HG02610 (cell line): ENCODE measurements at regions not wholly inside any gene's neighbourhood (a gene's known extent, or its start where the extent isn't known, plus 50 kb on each side); places are given as distances from the start of the nearest gene placed in this dataset.

ENCODE experiments used
- ATAC-seq: cut with Tn5 transposase; IDR thresholded peaks from one replicate; pipeline ENCODE4 v1.9.1; 2021; ENCODE audit warnings: mild to moderate bottlenecking, moderate library complexity; ENCODE audit not compliant: unreplicated experiment

DNA sequence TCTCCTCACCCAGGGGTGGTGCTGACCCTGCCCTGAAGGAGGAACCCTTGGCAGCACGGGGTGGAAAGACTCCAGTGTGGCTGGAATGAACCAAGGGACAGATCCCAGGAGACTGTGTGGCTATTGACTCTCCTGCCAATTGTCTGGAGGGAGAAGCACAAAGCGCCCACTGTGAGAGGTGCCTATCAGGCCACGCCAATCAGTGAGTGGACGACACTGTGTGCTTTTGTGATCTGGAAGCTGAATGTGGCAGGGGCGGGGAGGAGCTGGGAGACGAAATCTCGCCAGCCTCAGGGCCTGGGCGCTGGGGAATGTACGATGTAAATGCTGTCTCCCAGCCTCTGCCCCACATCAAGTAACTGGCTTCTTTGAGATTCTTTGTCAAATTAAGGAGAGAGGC, 167.1 kb downstream of the ZBTB18 start:
- ATAC-seq, result no peak

DNA sequence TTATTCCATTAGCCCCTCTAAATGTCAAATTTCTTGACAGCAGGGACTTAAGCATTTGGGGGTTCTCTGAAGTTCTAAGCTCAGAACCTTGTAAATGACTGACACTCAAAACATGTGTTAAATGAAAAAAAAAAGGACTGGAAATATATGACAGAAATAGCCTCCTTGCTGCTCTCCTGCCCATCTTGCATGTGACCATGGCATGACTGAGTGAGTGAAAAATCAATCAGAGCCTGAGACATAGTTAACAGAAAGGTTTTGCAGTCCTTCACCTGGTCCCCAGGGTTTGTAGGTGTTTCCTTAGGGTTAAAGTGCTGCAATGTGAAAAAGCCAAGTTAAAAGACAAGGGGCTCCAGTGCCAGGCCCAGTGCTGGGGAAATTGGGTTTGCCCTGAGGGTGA, 168.1 kb downstream of the ZBTB18 start:
- no peak for ATAC-seq

DNA sequence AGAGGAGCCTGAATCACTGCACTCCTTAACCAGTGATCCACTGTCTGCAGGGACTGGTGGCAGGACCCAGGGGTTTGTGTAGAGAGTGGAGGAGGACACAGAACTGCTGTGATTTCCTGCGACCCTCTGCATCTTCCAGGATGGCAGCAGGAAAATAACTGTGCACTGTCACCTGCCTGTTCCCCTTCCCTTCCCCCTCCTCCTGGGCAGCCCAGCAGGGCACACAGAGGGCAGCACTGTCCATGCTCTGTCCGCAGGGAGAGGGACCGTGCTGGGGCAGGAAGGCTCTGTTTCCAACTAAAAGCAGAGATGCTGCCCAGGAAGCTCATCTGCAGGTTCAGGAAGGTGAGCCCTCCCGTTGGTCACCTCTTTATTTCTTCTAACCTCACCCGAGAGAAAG, 168.7 kb downstream of the ZBTB18 start:
- no peak for ATAC-seq

DNA sequence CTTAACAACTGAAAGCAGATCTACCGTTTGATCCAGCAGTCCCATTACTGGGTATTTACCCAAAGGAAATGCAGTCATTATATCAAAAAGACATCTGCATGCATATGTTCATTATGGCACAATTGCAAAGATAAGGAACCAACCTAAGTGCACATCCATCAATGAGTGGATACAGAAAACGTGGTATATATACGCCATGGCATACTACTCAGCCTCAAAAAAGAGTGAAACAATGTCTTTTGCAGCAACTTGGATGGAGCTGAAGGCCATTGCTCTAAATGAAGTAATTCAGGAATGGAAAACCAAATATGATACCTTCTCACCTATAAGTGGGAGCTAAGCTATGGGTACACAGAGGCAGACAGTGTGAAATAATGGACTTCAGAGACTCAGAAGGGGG, 169.3 kb downstream of the ZBTB18 start:
- ATAC-seq, result no peak

DNA sequence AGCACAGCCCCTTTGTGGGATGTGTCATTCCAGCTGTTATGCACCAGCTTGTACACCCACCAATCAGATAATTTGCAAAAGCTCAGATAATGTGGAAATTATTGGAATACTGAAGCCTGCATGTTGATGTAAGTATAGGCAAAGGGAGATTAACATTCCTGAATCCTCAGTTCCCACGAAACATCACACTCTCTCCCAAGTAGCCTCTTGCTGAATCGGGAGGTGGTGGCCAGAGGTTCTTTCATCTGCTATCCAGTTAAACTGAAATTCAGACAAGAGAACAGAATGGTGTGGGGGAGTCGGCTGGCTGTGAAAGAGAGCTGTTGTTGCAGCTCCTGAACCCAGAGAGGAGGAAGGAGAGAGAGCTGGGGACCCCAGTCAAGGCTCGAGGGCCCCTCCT, 170.9 kb downstream of the ZBTB18 start:
- ATAC-seq, result no peak

DNA sequence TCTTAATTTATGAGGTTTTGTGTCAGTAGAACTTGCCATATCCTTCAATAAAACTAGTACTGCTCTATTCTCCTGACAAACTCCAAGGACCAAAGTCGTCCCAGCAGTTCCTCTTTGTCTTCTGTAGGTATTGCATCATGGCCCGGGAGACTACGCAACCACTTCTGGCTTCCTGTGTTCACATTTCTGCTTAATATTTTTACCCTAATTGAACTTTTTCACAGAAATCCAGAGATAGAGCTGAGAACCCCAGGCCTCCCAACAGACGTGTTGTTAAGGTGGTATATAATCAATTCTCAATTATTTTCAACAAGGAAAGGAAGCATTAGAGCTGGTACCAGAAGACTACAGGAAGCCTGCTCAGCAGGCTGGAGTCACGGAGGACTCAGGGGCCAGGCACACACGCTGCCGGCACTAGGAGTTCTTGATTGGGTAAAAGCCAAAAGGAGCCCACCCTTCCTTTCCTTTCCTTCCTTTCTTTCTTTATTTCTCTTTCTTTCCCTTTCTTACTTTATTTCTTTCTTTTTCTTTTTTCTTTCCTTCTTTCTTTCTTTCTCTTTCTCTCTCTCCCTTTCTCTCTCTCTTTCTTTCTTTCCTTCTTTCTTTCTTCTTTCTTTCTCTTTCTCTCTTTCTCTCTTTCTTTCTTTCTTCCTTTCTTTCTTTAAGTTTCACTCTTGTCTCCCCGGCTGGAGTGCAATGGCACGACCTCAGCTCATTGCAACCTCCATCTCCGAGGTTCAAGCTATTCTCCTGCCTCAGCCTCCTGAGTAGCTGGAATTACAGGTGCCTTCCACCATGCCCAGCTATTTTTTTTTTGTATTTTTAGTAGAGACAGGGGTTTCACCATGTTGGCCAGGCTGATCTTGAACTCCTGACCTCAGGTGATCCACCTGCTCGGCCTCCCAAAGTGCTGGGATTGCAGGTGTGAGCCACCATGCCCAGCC, 173.7 kb downstream of the ZBTB18 start:
- ATAC-seq, result no peak

DNA sequence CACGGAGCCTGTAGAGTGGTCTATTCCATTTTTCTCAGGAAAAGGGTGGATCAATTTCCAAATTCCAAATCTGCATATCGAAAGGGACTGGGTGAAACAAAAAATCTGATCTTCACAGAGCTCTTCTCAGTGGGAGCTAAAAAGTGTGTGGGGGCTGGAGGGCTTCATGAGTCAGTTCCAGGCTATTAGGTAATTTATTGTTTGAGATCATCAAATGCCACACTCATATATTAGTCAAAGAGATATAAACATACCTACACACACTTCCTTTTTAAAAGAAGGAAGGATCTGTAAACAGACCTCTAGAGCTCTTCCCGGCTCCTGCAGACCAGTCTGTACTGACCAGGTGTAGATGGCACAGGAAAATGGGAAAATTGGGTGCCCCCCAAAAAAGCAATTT, 175.4 kb downstream of the ZBTB18 start:
- no peak for ATAC-seq

DNA sequence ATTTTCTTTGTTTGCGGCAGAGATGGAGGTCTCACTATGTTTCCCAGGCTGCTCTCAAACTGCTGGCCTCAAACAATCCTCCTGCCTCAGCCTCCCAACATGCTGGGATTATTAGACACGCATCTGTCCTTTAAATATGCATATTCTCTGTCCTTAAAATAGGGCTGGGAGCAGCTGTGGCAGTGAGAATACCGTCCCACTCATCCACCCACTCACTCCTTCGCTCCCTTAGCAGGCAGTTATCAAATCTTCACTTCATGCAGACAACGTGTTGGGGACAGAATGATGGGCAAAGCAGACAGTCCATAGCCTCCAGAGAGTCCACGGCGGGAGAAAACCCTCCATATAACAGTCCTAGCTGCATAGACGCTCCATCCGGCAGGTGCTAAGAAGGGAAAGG, 179.4 kb downstream of the ZBTB18 start:
- no peak for ATAC-seq

DNA sequence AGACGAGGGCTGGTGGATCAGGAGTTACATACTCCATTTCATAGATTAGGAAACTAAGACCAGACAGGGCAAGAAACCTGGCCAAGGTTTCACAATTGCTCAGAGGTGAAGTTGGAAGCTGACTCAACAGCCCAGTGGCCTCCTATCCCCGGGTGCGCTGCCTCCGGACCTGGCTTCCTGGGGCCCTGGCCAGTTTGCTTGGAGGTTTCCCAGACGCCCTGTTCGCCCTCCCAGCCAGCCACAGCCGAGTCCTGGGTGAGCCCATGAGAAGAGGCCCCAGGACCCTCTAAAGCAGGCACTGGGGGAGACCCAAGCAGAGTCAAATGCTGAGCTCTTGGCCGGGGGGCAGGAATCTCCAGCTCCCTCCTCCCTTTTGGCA, 180.1 kb downstream of the ZBTB18 start:
- no peak for ATAC-seq

DNA sequence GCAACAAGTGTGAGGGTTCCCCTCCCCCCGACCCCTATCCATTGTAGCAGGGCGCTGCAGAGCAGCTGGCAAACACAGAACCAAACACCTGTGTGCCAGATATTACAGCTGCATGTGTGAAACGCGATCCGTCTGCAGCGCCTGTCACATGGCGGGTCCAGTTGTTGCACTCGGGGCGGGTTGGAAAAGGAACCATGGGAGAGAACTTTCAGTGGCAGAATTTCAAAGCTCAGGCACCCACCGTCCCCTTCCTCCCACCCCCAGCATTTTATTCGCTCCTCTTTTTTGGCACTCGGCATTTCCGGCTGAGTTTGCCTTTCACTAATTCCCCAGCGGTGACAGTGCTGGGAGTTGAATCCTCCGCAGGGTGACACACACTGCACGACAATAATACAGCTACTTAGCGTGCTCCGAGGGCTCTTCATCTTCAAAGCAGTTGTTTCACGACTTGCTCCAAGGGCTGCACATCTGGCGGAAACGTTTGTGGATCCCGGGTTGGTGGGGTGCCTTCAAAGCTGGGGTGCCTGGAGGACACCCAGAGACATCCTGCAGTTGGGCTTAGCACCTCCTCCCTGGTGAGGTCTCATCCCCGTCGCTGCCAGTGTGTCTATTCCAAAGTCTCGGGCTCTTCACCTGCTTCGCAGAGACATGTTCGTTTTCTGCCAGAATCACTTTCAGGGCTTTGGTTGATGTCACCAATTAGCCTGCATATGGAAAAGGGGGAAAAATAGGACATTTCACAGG, 180.7 kb downstream of the ZBTB18 start:
- ATAC-seq, result no peak

DNA sequence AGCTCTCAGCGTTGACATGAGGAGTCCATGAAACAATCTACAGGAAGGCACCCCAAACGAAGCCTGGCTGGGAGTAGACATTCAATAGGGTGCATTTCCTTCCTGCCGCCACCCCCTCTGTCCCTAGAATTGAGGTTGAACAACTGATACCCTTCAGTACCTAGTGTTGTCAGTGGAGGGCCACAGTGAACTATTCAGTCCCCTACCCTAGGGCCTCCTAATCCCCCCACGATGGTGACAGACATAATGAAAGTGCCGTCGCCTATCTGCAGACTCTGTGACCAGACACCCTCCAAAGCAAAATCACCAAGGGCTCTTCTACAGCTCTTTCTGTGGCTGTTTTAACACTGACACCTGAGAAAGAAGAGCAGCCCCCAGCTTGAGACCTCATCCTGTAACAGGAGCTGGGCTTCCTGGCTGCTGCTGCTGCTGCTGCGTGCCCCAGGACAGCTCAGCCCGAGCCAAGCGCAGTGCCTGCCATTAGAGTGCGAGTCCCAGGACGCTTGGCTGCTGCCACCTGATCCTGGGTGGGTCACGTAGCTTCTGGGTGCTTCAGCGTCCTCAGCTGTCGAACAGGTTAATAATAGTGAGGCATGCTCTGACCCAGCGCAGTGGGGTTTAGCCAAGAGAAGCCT, 183.0 kb downstream of the ZBTB18 start:
- ATAC-seq, result peak; percentile 59

DNA sequence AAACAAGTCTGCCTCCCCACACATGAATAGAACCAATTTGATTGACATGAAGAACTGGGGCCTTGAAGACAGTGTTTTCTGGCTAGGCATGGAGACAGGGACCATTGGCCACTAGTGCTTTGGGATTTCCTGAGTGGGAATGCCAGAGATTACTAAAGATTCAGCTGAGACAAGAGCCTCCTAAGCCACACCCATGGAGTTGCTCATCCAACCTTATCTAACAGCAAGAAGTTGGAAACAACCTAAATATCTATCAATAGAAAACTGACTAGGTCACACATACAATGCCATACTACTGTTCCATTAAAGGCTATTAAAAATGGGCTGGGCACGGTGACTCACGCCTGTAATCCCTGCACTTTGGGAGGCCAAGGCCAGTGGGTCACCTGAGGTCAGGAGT, 184.1 kb downstream of the ZBTB18 start:
- ATAC-seq, result no peak

DNA sequence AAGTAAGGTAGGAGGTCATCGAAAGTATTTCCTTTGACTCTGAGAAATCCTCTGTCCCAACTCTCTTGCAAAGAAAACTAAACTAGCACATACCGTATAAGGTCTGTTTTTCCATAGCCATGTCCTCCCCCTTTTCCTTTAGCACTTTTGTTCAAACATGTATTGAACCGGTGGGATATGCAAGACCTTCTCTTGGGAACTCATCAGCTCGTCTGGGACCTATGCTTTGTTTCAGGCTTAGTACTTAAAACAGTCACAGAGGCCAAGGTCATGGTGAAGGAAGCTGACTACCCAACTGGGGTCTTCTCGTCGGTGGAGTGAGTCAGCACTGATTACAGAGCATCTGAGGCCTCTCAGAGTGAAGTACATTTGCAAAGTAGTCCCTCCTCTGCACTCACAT, 185.0 kb downstream of the ZBTB18 start:
- ATAC-seq, result no peak

DNA sequence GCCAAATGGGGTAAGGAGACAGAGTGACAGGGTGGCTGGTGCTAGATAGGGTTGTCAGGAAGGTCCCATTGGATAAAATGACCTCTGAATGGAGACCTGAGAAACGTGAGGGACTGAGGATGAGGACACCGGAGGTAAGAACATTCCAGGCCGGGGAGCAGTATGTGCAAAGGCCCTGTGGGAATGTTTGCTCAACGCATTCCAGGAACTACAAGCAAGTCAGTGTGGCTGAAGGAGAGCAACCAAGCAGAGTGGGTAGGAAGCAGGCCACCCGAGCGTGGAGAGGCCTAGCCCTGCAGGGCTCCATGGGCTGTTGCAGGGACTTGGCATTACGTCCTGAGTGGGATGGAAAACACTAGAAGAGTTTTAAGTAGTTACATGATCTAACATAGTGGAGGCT, 185.6 kb downstream of the ZBTB18 start:
- ATAC-seq, result no peak

DNA sequence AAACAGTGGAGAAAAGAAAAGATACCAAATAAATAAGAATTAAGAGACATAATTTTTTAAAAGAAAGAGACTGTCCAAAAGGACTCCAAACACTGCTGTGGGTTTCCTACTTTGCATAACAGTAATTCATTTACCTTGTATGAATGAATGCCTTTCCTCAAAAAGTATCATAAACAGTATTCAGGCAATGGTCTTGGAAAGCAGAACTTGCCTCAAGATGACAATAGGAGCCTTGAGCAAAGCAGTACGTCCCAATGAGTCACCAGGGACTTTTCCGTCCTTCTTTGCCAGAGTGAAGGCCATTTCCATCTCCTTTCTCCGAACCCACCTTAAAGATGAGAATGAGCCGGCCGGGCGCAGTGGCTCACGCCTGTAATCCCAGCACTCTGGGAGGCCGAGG, 186.4 kb downstream of the ZBTB18 start:
- ATAC-seq, result no peak

DNA sequence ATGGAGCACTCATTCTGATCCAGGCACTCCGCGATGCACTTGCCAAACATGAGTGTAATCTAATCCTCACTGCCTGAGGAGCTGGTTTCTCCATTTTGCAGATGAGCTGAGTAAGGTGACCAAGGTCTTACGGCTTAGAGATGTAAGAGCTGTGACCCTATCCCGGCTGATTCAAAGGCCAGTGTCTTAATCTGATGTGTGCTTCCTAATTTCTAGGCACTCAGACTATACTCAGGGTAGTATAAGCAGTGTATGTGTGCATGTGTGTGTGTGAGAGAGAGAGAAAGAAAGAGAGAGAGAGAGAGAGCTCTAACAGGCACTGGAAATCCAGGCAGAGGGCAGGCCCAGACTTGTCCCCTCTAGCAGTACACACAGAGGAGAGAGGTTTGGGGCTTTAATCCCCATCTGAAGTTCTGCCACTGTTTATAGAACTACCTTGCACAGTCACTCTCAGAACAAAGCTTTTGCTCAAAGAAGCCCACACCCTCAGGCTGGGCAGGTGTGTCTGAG, 188.2 kb downstream of the ZBTB18 start:
- ATAC-seq, result peak; percentile 57

DNA sequence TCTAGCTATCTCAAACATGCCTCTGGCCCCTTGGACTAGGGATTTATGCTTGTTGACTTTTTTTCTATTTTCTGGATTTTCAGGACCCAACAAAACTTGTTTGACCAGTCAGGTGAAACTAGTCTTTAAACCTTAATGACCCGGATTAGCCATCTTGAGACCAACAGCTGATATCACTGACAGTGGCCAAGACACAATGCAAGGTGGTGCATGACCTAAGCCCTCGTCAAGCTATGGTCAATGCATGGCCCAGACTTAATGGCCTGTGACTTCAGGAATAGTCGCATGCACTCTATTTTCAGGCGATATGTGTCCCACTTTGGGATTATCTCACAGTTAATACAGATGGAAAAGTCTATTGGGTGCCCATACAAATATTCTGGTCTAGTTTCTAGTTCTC, 190.4 kb downstream of the ZBTB18 start:
- no peak for ATAC-seq

DNA sequence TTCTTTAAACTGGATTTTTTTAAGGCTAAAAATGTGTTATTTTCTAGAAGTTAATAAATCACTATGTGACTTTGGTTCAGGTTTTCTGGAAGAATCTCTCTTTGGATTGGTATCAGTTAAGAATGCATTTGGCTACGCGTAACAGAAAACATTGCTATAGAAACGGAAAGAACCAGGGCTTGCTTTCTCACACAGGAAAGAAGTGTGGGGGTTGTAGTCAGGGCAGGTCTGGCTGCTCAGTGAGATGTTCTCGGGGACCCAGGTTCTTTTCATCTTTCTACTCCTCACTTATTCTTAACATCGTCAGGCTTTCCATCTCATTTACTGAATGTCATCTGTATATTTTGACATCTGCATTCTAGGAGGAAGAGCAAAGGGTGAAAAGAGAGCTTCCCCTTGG, 191.4 kb downstream of the ZBTB18 start:
- ATAC-seq, result peak; percentile 74

DNA sequence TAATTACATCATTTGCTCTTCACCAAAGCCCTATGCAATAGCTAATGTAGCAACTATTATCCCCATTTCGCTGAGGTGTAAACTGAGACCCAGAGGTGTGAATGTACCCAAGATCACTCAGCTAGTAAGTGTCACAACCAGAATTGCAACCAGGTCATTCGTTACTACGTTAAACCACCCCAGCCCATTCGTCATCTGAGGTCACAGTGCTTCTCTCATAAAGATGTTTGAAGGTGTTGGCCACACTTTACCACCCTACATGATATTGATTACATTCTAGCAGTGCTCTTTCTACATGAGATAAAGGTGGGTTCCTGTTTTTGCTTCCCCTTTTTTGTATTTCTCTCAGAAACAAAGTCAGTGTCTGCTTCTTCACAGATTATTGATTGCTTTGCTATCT, 195.3 kb downstream of the ZBTB18 start:
- ATAC-seq, result no peak

DNA sequence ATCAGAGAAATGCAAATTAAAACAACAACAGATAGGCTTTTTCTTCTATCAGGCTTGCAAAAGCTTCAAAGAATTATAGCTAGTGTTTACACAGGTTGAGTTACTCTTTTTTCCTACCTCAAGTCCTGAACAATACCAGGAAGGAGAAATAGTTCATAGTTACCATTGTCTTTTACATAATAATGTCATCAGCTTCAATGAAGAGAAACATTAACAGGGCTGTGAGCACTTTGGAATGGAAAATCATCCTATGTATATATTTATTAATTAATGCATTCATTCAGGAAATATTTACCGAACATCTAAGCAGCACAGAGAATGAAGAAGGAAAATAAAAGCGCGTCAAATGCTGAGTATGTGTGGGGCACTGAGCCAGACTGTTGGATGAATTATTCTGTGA, 197.3 kb downstream of the ZBTB18 start:
- no peak for ATAC-seq

DNA sequence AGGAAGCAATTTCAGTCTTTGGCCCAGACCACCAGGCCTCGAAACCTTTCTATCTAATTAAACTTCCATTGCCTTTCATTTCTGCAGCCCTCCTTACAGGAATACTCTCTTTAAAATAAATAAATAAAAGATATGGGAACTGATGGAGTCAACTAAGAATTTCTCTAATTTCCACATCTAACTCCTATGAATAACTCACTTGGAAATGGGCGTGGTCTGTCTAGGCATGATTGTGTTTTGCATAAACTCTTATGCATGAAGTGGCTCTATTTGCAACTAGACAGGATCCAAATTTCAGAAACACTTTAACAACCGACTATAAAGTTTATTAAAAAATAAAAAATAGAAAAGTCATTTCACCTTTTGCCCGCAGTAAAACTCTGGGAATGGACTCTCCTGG, 199.5 kb downstream of the ADSS2 start:
- ATAC-seq, result no peak

DNA sequence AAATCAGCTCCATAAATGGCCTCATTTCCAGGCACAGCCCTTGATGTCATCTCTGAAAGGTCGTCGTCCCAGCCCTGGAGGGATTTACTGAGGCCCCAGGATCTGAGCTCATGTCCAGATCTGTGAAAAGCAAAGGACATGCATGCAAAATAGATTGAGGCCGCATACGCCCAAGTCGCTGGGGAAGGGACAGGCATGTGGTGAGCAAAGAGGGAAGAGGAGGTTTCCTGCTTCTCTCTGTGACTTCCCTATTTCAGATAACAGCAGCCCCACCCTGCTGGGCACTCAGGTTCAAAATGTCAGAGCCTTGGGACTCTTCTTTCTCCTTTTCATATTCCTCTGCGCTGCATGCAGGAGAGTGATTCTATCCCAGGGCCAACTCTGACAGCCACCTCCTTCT, 197.2 kb downstream of the ADSS2 start:
- ATAC-seq, result no peak
